ENCODE measurements at regions not wholly inside any gene's neighbourhood (a gene's known extent, or its start where the extent isn't known, plus 50 kb on each side); places are given as distances from the start of the nearest gene placed in this dataset.

DNA sequence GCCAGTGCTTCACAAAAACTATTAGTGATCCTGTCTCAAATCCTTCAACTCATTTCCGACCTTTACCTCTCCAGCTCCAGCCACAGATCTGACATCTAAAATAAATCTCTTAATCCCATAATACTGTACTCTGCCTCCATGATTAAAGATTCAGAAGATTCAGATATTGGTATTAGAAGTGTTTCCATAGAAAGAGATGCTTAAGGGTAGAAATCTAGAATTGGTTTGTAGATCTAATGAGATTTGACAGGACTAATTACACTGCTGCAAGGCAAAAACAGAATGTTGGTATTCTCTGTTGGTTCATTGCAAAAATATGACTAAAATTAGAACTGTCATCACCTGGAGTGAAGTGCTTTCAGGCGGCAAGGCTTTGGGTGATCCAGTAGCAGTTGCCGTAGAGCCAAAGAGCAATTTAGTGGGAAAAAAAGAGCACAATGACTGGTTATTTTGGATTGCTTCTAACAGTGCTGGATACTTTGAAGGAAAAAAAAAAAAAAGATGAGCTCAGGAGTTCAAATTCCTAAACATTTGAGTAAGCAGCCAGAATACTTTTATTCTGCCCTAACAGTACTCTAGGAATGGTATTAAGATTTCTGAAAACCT is 940.1 kb upstream of the SORCS1 start:
- TF ChIP-seq, protein P1, sequence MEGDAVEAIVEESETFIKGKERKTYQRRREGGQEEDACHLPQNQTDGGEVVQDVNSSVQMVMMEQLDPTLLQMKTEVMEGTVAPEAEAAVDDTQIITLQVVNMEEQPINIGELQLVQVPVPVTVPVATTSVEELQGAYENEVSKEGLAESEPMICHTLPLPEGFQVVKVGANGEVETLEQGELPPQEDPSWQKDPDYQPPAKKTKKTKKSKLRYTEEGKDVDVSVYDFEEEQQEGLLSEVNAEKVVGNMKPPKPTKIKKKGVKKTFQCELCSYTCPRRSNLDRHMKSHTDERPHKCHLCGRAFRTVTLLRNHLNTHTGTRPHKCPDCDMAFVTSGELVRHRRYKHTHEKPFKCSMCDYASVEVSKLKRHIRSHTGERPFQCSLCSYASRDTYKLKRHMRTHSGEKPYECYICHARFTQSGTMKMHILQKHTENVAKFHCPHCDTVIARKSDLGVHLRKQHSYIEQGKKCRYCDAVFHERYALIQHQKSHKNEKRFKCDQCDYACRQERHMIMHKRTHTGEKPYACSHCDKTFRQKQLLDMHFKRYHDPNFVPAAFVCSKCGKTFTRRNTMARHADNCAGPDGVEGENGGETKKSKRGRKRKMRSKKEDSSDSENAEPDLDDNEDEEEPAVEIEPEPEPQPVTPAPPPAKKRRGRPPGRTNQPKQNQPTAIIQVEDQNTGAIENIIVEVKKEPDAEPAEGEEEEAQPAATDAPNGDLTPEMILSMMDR (IDR thresholded peaks at IDR 0.05): no peak
- TF ChIP-seq POLR2A (IDR thresholded peaks at IDR 0.05): no peak
- no peak for TF ChIP-seq EP300 (IDR thresholded peaks at IDR 0.05)

All from ovary (tissue), 3 donors.